Fibroblast of mammary gland (primary cell): ENCODE measurements at regions not wholly inside any gene's neighbourhood (a gene's known extent, or its start where the extent isn't known, plus 50 kb on each side); places are given as distances from the start of the nearest gene placed in this dataset.

Experiments used
- DNase-seq: peaks from one replicate; pipeline ENCODE4 v3.0.0-alpha.2; 2010; ENCODE audit warnings: low read depth
- H3K4me3 ChIP-seq: 2 replicates; pipeline ENCODE4 v1.5.1; 2011; ENCODE audit warnings: low read depth, mild to moderate bottlenecking, low read length, moderate library complexity; ENCODE audit not compliant: control insufficient read depth
- CTCF ChIP-seq: conservative IDR thresholded peaks from 2 replicates; pipeline ENCODE4 v1.5.1; 2011; ENCODE audit warnings: low read depth, low read length, inconsistent platforms; ENCODE audit not compliant: control insufficient read depth, insufficient read depth

- H3K4me3 ChIP-seq: no peak overlapping the region
- DNase-seq: no peak
- peak; percentile 11 for TF ChIP-seq CTCF
Measured at GRCh38 chr12:125193376-125194152, 128.3 kb downstream of the AACS start.

- no peak for TF ChIP-seq CTCF
- H3K4me3 ChIP-seq: no peak overlapping the region
- DNase-seq: peak; percentile 69
Measured at GRCh38 chr12:125194163-125194773, 129.0 kb downstream of the AACS start.

- no peak for TF ChIP-seq CTCF
- no peak for DNase-seq
- no peak overlapping the region for H3K4me3 ChIP-seq
Measured at GRCh38 chr12:125194987-125195386, 129.8 kb downstream of the AACS start.

- no peak for TF ChIP-seq CTCF
- no peak for DNase-seq
- H3K4me3 ChIP-seq: no peak overlapping the region
Measured at GRCh38 chr12:125197326-125197725, 132.1 kb downstream of the AACS start.

- no peak for DNase-seq
- TF ChIP-seq CTCF: no peak
- no peak overlapping the region for H3K4me3 ChIP-seq
Measured at GRCh38 chr12:125198652-125199051, 133.4 kb downstream of the AACS start.

- no peak for DNase-seq
- TF ChIP-seq CTCF: no peak
- H3K4me3 ChIP-seq: no peak overlapping the region
Measured at GRCh38 chr12:125201090-125201489, 135.9 kb downstream of the AACS start.
